ENCODE measurements at regions not wholly inside any gene's neighbourhood (a gene's known extent, or its start where the extent isn't known, plus 50 kb on each side); places are given as distances from the start of the nearest gene placed in this dataset.

- CTCF ChIA-PET (ENCODE audit: low intra/inter-chr PET ratio), result no interaction called here
- no peak for TF ChIP-seq CREB3L1 (IDR thresholded peaks at IDR 0.05; ENCODE audit: borderline replicate concordance, low read depth)
- no peak for TF ChIP-seq ESRRB (CRISPR knock-in tag; IDR thresholded peaks at IDR 0.05; ENCODE audit: borderline replicate concordance)
- no peak for TF ChIP-seq ZNF586 (CRISPR knock-in tag; conservative IDR thresholded peaks at IDR 0.05)
- no peak for TF ChIP-seq HDAC6 (IDR thresholded peaks at IDR 0.05; ENCODE audit: low read depth, low read length)
- TF ChIP-seq ZNF232 (CRISPR knock-in tag; IDR thresholded peaks at IDR 0.05), result no peak
- TF ChIP-seq FOXA1 (IDR thresholded peaks at IDR 0.05; ENCODE audit: borderline replicate concordance), result no peak
- TF ChIP-seq MYBL2 (IDR thresholded peaks at IDR 0.05; ENCODE audit: low read depth), result no peak
- TF ChIP-seq MYBL2 (CRISPR knock-in tag; IDR thresholded peaks at IDR 0.05; ENCODE audit: borderline replicate concordance), result no peak
- no peak for TF ChIP-seq ZNF699 (CRISPR knock-in tag; IDR thresholded peaks at IDR 0.05; ENCODE audit: insufficient replicate concordance)
- TF ChIP-seq PHB (CRISPR knock-in tag; IDR thresholded peaks at IDR 0.05), result no peak
- no peak for TF ChIP-seq POLR2AphosphoS5 (IDR thresholded peaks at IDR 0.05; ENCODE audit: control insufficient read depth, insufficient read depth, low read depth, low read length)
- TF ChIP-seq CBFB (CRISPR knock-in tag; IDR thresholded peaks at IDR 0.05), result no peak
- TF ChIP-seq ZKSCAN3 (CRISPR knock-in tag; IDR thresholded peaks at IDR 0.05), result no peak
- no TSS peak for BruUV-seq (replicated peaks)
- H3K4me3 ChIP-seq, result no peak overlapping the region
- H4K20me1 ChIP-seq (replicated peaks; ENCODE audit: control insufficient read depth, insufficient read depth, low read length), result no peaks in the 10 kb centered on the region
- no peak overlapping the region for H3K4me2 ChIP-seq (ENCODE audit: insufficient read depth, low read length)
- H3K36me3 ChIP-seq (ENCODE audit: control insufficient read depth, insufficient read depth, low read length), result no peaks in the 10 kb centered on the region
- no peak for FAIRE-seq
- no peaks in the 10 kb centered on the region for H3K27me3 ChIP-seq (ENCODE audit: control insufficient read depth in 2 of 2, insufficient read depth in 2 of 2, low read length in 2 of 2)
- ATAC-seq, result no peak
- no peak overlapping the region for H3K27ac ChIP-seq (ENCODE audit: extremely low read depth, low read depth, low read length)
- no peak overlapping the region for H3K9ac ChIP-seq (ENCODE audit: insufficient read depth in 1 of 2, low read depth in 2 of 2, low read length in 2 of 2)
- H3K9me3 ChIP-seq (replicated peaks; ENCODE audit: control insufficient read depth, insufficient read depth, low read depth, low read length), result no peaks in the 10 kb centered on the region
- no peaks in the 10 kb centered on the region for H3K4me1 ChIP-seq (replicated peaks in 1 of 2; ENCODE audit: control insufficient read depth in 2 of 2, insufficient read depth in 2 of 2, low read length in 2 of 2)
- POLR2A ChIA-PET, result no interaction called here
- H3K9me1 ChIP-seq (ENCODE audit: control insufficient read depth, insufficient read depth, low read length), result no peaks in the 10 kb centered on the region
- 3% methylated on average over 3 of the region's 3 CpGs for WGBS (ENCODE audit: insufficient coverage, low coverage, missing lambda C conversion rate)
- no peak for DNase-seq (ENCODE audit: extremely low read depth in 1 of 4, low spot score in 3 of 4)
- in situ Hi-C loops (cut with MboI), result no loop called here
- intact Hi-C loops (cut with micrococcal nuclease), result no loop called here
- no peak overlapping the region for H2AFZ ChIP-seq (ENCODE audit: low read depth, low read length)
- no peaks in the 10 kb centered on the region for H3K79me2 ChIP-seq (ENCODE audit: control insufficient read depth, insufficient read depth, low read length)
Measured at GRCh38 chr18:42340423-42341009, 385.5 kb downstream of the PIK3C3 start.
